AG04449 (cell line): ENCODE measurements at regions not wholly inside any gene's neighbourhood (a gene's known extent, or its start where the extent isn't known, plus 50 kb on each side); places are given as distances from the start of the nearest gene placed in this dataset.

Source experiments
- CTCF ChIA-PET: fragments of 350-600 bp; formaldehyde crosslinking; extraction: SDS; loops from one replicate; lab custom pipeline; 2021; ENCODE audit warnings: antibody characterized with exemption; lab: Yijun Ruan, JAX
- POLR2A ChIA-PET: fragments of 400-600, 350-600 bp; formaldehyde crosslinking; extraction: SDS; loops from one replicate; lab custom pipeline; 2020; ENCODE audit warnings: antibody characterized with exemption, inconsistent platforms; lab: Yijun Ruan, JAX
- DNase-seq: peaks from one replicate; pipeline ENCODE4 v3.0.0-alpha.2; 2010; ENCODE audit warnings: low read depth, low spot score
- H3K4me3 ChIP-seq: 2 replicates; pipeline ENCODE4 v1.5.1; 2011; ENCODE audit warnings: low read depth, mild to moderate bottlenecking, control low read depth, low read length
- CTCF ChIP-seq: IDR thresholded peaks from one replicate; pipeline ENCODE4 v1.5.1; 2011; ENCODE audit warnings: mild to moderate bottlenecking, moderate library complexity, low read length, control low read depth, inconsistent platforms; ENCODE audit not compliant: insufficient read depth; ENCODE audit errors: missing control alignments

- ChIA-PET POLR2A (no interaction called here), CTCF (interaction anchor here (5.9 kb wide), 1 partner anchor 1029 kb away, joined by 120 read pairs; no protein-coding TSS in a partner anchor)
- no peak overlapping the region for H3K4me3 ChIP-seq
- TF ChIP-seq CTCF: no peak
- DNase-seq: no peak
Observed at GRCh38 chr17:70555723-70556122, 386.4 kb downstream of the KCNJ2 start.

GRCh38 chr17:70558821-70559220, 389.5 kb downstream of the KCNJ2 start:
- DNase-seq: no peak
- ChIA-PET CTCF (interaction anchor here (2.0 kb wide), 1 partner anchor 1032 kb away, joined by 5 read pairs; no protein-coding TSS in a partner anchor), POLR2A (no interaction called here)
- H3K4me3 ChIP-seq: no peak overlapping the region
- no peak for TF ChIP-seq CTCF

- H3K4me3 ChIP-seq: no peak overlapping the region
- POLR2A ChIA-PET: no interaction called here
- CTCF ChIA-PET: interaction anchor here (1.7 to 2.0 kb wide), 2 partner anchors 9 to 1034 kb away, joined by 5 to 6 read pairs; no protein-coding TSS in a partner anchor
- DNase-seq: no peak
- no peak for TF ChIP-seq CTCF
Observed at GRCh38 chr17:70560471-70560870, 391.1 kb downstream of the KCNJ2 start.

DNA sequence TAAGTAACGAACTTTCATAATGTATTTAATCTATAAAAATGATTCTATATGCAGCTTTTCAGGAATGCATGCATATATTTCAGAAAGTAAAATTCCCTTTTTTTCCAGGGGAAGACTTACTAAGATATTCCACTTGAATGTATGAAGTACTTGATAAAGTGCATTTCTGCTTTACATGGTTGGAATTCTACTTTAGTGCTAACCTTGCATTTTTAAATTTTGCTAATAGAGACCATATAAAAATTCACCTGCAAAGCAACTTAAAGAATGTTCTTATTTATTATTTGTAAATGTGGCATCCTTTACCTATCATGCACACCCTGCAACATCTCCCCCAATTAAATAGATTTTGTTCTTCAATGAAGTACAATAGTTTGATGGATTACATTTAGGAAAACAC, 392.8 kb downstream of the KCNJ2 start:
- CTCF ChIA-PET: interaction anchor here (1.7 kb wide), 1 partner anchor 10 kb away, joined by 6 read pairs; no protein-coding TSS in a partner anchor
- DNase-seq: no peak
- POLR2A ChIA-PET: no interaction called here
- H3K4me3 ChIP-seq: no peak overlapping the region
- TF ChIP-seq CTCF: no peak

DNA sequence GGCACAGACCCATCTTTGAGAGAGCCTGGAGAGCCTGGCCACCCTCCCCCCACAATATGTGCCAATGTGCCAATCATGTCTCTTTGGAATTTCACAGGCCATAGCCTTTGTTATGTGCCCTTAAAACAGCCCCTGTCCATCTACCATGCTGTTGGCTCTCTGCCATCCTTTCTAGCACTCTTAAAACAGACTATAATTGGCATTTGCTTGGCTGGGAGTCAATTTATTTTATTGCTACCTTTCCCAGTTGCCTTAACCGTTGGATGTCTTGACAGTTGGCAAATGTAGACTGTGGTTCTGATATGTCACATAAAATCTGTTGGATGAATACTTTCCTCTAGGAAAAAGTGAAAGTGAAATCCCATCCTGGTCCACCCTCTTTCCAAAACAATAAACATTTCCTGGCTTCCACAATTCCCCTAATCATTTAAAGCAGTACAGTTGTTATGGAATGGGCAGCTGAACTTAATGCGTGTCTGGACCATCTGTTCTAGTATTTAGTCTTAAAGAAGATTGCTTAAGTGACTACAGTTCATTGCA, 394.0 kb downstream of the KCNJ2 start:
- H3K4me3 ChIP-seq: no peak overlapping the region
- no peak for DNase-seq
- TF ChIP-seq CTCF: no peak
- CTCF ChIA-PET: no interaction called here
- POLR2A ChIA-PET: no interaction called here

GRCh38 chr17:70564006-70564620, 394.8 kb downstream of the KCNJ2 start:
- ChIA-PET POLR2A (no interaction called here), CTCF (no interaction called here)
- no peak overlapping the region for H3K4me3 ChIP-seq
- TF ChIP-seq CTCF: no peak
- no peak for DNase-seq
